Activated T-helper 17 cell treated with anti-CD3 and anti-CD28 coated beads, Interleukin-2, amount 50 U/mL, for 72 hours (primary cell): ENCODE measurements at regions not wholly inside any gene's neighbourhood (a gene's known extent, or its start where the extent isn't known, plus 50 kb on each side); places are given as distances from the start of the nearest gene placed in this dataset.
"Not testable (repeated sequence)": the region's sequence is repeated elsewhere in the genome, so short reads cannot be mapped to it uniquely, and the experiment has no call there.

Source experiments
- ATAC-seq: fragments of 150-1000 bp; cut with Tn5 transposase; replicated peaks from 2 replicates; pipeline ENCODE4 v1.10.0; 2021; ENCODE audit warnings: mild to moderate bottlenecking, moderate library complexity
- H3K27ac Mint-ChIP-seq: one replicate; pipeline ENCODE4 v1.8.0; 2022; ENCODE audit warnings: mixed read lengths
- H3K27me3 Mint-ChIP-seq: one replicate; pipeline ENCODE4 v1.8.0; 2022; ENCODE audit warnings: mixed read lengths
- H3K36me3 Mint-ChIP-seq: one replicate; pipeline ENCODE4 v1.8.0; 2022; ENCODE audit warnings: low read depth, mild to moderate bottlenecking, mixed read lengths
- H3K4me1 Mint-ChIP-seq: one replicate; pipeline ENCODE4 v1.8.0; 2022; ENCODE audit warnings: mixed read lengths
- H3K4me3 Mint-ChIP-seq: one replicate; pipeline ENCODE4 v1.8.0; 2022; ENCODE audit warnings: mild to moderate bottlenecking, mixed read lengths
- H3K9me3 Mint-ChIP-seq: one replicate; pipeline ENCODE4 v1.8.0; 2022; ENCODE audit warnings: mixed read lengths

DNA sequence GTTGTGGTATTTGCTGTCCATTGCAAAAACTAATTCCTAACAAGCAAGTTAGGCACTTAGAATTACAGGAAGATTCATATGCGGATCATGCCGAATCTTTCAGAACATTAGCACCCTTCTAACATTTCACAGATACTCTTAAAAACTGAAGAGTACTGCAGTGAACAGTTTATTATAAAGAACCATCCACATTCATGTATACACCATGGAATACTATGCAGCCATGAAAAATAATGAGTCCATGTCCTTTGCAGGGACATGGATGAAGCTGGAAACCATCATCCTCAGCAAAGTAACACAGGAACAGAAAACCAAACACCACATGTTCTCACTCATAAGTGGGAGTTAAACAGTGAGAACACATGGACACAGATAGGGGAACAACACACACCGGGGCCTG, 319.9 kb downstream of the FGFR2 start:
- H3K4me3 Mint-ChIP-seq, ATAC-seq, H3K27ac Mint-ChIP-seq, H3K9me3 Mint-ChIP-seq, H3K4me1 Mint-ChIP-seq, H3K36me3 Mint-ChIP-seq, H3K27me3 Mint-ChIP-seq: not testable (repeated sequence)

DNA sequence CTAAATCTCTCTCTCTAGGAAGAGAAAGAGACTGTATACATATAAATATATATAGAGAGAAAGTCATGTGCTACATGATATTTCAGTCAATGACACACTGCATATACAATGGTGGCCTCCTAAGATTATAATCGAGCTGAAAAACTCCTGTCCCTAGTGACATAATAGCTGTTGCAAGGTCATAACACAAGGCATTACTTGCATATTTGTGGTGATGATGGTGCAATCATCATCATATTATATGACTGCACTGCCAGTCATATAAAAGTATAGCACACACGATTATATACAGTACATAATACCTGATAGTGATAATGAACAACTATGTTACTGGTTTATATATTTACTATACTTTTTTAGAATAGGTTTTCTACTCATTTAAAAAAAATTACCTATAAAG, 316.7 kb downstream of the FGFR2 start:
- H3K9me3 Mint-ChIP-seq: no peaks in the 10 kb centered on the region
- no peak for ATAC-seq

DNA sequence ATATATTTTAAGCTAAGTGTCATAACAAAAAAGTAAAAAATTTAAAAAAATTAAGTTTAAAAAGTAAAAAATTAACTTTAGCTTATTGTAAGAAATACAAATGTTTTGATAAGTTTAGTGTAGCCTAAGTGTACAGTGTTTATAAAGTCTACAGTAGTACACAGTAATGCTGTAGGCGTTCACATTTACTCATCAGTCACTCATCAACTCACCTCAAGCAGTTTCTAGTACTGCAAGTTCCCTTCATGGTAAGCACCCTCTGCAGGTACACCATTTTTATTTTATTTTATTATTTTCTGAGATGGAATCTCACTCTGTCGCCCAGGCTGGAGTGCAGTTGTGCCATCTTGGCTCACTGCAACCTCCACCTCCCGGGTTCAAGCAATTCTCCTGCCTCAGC, 316.0 kb downstream of the FGFR2 start:
- H3K27ac Mint-ChIP-seq: no peak overlapping the region
- no peak overlapping the region for H3K4me3 Mint-ChIP-seq
- no peak for ATAC-seq
- H3K9me3 Mint-ChIP-seq: no peaks in the 10 kb centered on the region
- no peaks in the 10 kb centered on the region for H3K4me1 Mint-ChIP-seq
- H3K36me3 Mint-ChIP-seq: no peaks in the 10 kb centered on the region
- no peaks in the 10 kb centered on the region for H3K27me3 Mint-ChIP-seq

More for the DNA sequence above, 316.7 kb downstream of the FGFR2 start:
- no peaks in the 10 kb centered on the region for H3K4me1 Mint-ChIP-seq
- H3K36me3 Mint-ChIP-seq: no peaks in the 10 kb centered on the region
- no peaks in the 10 kb centered on the region for H3K27me3 Mint-ChIP-seq
- H3K27ac Mint-ChIP-seq: no peak overlapping the region
- H3K4me3 Mint-ChIP-seq: no peak overlapping the region

DNA sequence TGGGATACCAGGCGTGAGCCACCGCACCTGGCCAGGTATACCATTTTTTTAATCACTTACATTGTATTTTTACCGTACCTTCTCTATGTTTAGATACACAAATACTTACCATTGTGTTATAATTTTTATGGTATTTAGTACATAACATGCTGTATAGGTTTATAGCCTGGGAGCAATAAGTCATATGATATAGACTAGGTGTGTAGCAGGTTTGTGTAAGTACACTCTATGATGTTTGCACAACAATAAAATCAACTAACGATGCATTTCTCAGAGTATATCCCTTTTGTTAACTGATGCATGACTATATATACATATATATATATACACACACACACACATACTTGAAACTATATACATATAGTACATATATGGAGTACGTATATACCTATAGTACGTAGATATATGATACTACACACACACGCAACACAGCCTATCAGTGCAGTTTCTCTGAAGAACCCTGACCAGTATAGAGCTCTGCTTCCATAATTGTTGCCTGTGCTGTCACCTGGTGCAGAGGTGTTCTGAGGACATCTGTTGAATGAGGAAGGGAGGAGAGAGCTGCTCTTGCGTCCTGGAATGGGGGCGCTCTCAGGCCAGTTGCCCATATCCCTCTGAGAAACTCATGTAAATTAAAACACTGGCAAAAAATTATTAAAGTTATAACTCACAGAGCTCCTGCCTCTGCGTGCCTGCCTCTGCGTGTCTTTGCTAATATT, 315.3 kb downstream of the FGFR2 start:
- Mint-ChIP-seq H3K4me3 (no peak overlapping the region), H3K27ac (no peak overlapping the region), H3K36me3 (no peaks in the 10 kb centered on the region), H3K27me3 (no peaks in the 10 kb centered on the region), H3K4me1 (no peaks in the 10 kb centered on the region), H3K9me3 (no peaks in the 10 kb centered on the region)
- no peak for ATAC-seq

DNA sequence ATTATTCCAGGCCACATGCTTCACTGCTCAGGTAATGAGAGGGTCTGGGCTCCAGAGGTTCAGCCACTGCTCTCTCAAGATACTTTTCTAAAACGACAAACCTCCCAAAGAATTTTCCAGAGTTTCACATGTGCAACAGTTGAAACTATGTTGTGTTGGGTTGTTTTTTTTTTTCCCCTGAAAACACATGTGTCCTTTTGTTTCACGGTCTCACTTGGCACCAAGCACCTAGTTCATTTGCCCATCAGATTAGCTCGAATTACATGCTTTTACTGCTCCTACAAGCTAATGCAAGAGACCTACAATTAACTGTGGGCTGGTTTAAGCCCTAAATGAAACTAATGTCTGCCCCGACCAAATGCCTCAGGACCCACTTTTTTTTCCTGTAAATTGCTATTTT, 313.3 kb downstream of the FGFR2 start:
- no peaks in the 10 kb centered on the region for H3K36me3 Mint-ChIP-seq
- H3K4me1 Mint-ChIP-seq: no peaks in the 10 kb centered on the region
- no peaks in the 10 kb centered on the region for H3K9me3 Mint-ChIP-seq
- H3K27me3 Mint-ChIP-seq: no peaks in the 10 kb centered on the region
- no peak for ATAC-seq
- no peak overlapping the region for H3K4me3 Mint-ChIP-seq
- no peak overlapping the region for H3K27ac Mint-ChIP-seq

DNA sequence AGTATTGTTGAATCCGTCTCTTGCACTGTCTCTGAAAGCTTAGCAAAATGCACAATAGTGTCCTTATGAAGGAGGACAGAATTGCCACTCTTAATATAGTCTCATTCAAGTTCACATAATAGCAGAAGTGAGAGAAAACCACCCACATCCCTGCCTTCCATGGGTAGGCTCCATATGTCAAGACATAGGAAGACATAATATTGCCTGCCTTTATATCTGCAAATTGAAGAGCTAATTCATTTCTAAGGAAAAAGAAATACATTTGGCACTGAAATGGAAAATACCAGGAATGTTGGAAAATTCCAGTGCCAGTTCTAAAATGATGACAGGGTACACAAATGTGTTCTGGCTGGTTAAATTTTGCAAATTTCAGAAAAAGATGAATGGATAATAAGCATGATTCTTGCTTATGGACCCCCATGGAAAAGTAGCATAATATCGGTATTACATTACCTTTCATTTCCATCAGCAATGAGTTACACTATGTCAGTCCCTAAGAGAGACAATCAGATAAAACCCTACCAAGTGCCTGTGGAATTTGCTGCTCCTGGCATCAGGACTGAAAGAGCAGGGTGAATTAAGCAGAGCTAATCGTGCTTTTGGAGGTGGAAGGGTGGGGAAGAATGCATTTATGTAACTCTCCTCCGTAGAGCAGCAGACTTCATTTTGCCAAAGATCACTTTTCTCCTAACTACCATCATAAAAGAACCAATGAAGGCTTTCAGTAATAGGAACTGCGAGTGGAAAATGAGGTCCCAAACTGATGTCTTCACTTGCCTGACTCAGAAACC, 312.6 kb downstream of the FGFR2 start:
- no peak overlapping the region for H3K27ac Mint-ChIP-seq
- H3K27me3 Mint-ChIP-seq: no peaks in the 10 kb centered on the region
- no peaks in the 10 kb centered on the region for H3K36me3 Mint-ChIP-seq
- H3K4me3 Mint-ChIP-seq: no peak overlapping the region
- no peak for ATAC-seq
- no peaks in the 10 kb centered on the region for H3K9me3 Mint-ChIP-seq
- no peaks in the 10 kb centered on the region for H3K4me1 Mint-ChIP-seq

DNA sequence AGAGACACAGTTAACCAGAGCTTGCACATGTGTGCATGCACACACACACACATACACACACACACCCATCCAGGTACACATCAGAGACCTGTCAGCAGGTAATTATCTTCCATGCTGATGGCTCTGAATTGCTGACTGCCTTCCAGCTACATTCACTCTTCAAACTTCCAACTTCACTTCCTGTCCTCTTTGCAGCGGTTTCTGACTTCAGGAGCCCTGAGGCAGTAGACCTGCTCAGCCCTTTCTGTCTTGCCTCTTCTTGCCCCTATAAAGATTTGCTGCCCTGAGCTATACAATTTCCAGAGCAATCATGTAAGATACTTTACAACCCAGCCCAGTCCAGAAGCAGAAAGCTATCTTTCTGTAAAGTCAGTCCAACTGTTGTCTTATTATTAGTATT, 310.2 kb downstream of the FGFR2 start:
- ATAC-seq: no peak
- Mint-ChIP-seq H3K27ac (no peak overlapping the region), H3K36me3 (no peaks in the 10 kb centered on the region), H3K4me1 (no peaks in the 10 kb centered on the region), H3K27me3 (peaks cover 5% of the 10 kb centered on the region), H3K4me3 (no peak overlapping the region), H3K9me3 (no peaks in the 10 kb centered on the region)

DNA sequence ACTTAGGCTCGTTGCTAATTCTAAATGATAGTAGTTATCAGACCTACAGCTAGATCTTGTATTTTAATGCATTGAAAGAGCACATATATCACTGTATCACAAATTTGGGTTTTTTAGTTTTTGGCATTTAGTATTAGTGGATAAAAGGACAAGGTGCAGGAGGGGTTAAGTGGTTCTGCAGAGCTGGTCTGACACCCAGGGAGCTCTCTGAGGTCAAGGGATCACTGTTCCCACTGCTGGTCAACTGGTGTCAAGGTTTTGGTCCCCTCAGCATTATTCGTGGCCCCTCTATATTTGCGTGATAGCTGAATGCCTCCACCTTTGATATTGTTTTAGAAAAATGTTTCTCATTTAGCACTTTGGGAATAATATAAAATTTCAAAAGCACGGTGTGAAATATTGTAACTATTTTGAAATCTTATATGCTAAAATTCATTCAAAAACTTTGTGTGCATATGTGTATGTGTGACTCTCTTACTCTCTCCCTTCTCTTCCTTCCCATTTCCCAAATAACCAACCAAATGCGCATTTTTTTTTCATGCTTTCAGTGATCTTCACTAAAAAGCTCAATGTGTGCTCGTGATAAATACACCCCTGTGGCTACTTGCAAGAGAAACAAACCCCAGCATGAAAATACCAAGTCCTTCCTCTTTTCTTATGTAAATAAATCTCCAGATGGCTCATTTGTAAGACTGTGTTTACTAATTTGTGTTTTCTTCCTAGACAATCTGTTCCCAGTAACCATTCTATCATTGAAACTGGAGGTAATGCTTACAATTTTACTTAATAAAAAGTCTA, 309.2 kb downstream of the FGFR2 start:
- Mint-ChIP-seq H3K4me3 (no peak overlapping the region), H3K9me3 (no peaks in the 10 kb centered on the region), H3K36me3 (no peaks in the 10 kb centered on the region), H3K4me1 (no peaks in the 10 kb centered on the region), H3K27me3 (peaks cover 7% of the 10 kb centered on the region), H3K27ac (no peak overlapping the region)
- ATAC-seq: no peak

DNA sequence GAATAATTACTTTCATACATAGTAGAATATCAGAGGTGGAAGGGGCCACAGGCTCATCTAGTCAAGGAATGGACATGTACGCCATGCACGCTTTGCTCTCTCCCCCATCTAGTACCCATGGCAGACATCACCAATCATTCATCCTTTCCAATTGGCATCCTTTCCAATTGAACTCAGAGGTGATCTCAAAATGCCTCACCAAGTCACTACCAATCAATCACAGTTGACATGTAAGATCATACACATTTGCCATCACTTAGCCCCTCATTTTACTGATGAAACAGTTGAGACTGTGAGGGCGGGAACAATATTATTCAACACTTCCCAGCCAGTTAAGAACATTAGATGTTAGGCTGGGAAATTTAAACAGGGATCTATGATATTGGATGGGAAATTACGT, 308.4 kb downstream of the FGFR2 start:
- no peak overlapping the region for H3K27ac Mint-ChIP-seq
- no peaks in the 10 kb centered on the region for H3K4me1 Mint-ChIP-seq
- H3K4me3 Mint-ChIP-seq: no peak overlapping the region
- H3K9me3 Mint-ChIP-seq: no peaks in the 10 kb centered on the region
- no peak for ATAC-seq
- H3K36me3 Mint-ChIP-seq: no peaks in the 10 kb centered on the region
- peaks cover 7% of the 10 kb centered on the region for H3K27me3 Mint-ChIP-seq

DNA sequence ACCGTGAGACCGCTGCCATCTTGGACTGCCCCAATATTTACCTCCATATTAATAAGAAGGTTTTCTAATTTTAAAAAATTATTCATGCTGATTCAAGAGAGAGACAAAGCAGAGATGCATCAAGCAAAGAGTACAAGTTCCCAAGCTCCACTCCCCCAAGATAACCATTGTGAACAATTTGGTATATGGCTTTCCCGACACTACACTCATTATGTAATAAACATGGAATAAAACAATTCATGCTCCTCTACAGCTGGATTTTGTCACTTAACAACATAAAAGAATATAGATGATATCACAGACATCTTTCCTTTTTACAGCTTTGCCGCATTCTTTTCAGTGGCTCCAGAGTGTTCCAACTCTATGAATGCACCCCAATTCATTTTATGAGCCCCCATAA, 307.6 kb downstream of the FGFR2 start:
- H3K27me3 Mint-ChIP-seq: peaks cover 7% of the 10 kb centered on the region
- H3K4me1 Mint-ChIP-seq: no peaks in the 10 kb centered on the region
- no peaks in the 10 kb centered on the region for H3K36me3 Mint-ChIP-seq
- no peak overlapping the region for H3K27ac Mint-ChIP-seq
- no peaks in the 10 kb centered on the region for H3K9me3 Mint-ChIP-seq
- ATAC-seq: no peak
- H3K4me3 Mint-ChIP-seq: no peak overlapping the region

DNA sequence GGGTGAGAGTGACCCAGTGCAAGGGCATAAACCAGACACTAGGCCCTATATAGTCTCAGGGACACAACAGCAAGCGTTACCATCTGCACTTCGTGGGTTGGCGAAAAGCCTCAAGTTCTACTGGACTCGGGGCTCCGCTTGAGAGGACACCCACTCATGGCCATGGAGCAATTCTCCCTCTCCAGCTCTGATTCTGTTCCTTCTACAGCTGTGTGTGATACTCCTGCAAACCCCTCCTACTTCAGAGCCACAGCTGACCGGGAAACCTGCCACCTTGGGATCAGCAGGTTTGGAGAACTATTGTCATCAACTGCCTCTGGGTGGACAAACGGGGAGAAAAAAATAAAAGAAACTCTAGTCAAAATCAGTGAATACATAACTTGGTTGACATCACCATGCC, 306.9 kb downstream of the FGFR2 start:
- ATAC-seq: no peak
- no peak overlapping the region for H3K27ac Mint-ChIP-seq

DNA sequence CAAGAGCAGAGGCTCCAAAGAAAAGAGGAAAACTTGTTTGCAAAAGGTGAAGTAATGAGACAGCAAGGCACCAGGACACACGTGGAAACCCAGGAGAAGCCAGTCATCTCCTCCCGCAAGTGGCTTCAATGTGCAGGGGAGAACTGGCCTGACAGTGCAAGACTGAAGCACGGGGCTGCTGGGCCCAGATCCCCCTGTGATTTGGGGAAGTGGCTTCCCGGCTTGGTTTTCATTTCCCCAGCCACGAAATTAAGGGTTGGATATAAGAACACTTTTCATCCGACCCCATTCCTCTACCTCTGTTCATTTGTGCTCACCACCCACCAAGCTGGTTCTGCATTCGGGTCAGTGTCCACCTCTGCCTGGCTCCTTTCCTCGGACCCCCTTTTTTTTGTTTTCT, 306.4 kb downstream of the FGFR2 start:
- H3K4me1 Mint-ChIP-seq: no peaks in the 10 kb centered on the region
- no peak overlapping the region for H3K27ac Mint-ChIP-seq
- no peaks in the 10 kb centered on the region for H3K9me3 Mint-ChIP-seq
- peaks cover 7% of the 10 kb centered on the region for H3K27me3 Mint-ChIP-seq
- H3K4me3 Mint-ChIP-seq: no peak overlapping the region
- H3K36me3 Mint-ChIP-seq: no peaks in the 10 kb centered on the region
- no peak for ATAC-seq

More for the DNA sequence above, 306.9 kb downstream of the FGFR2 start:
- Mint-ChIP-seq H3K27me3 (peaks cover 7% of the 10 kb centered on the region), H3K36me3 (no peaks in the 10 kb centered on the region), H3K4me3 (no peak overlapping the region), H3K4me1 (no peaks in the 10 kb centered on the region), H3K9me3 (no peaks in the 10 kb centered on the region)

DNA sequence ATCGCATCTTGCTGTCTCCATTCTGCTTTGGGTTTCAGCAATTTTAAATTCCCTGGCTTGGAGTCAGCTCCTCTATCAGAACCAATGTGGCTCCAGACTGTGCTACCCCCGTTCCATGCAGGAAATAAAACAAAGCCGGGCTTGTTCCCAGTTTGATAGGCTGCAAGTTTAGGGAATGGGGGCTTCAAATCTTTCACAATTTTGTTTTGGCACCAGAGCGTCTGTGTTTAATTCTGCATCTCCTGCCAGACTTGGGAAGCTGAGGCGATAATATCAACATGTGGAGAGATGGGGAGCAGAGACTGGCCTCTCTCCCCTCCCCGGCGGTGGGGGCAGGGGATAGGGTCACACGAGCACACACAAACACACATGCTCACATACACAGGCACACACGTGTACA, 305.9 kb downstream of the FGFR2 start:
- Mint-ChIP-seq H3K4me3 (no peak overlapping the region), H3K9me3 (no peaks in the 10 kb centered on the region), H3K27ac (no peak overlapping the region), H3K36me3 (no peaks in the 10 kb centered on the region), H3K27me3 (peaks cover 7% of the 10 kb centered on the region), H3K4me1 (no peaks in the 10 kb centered on the region)
- no peak for ATAC-seq

DNA sequence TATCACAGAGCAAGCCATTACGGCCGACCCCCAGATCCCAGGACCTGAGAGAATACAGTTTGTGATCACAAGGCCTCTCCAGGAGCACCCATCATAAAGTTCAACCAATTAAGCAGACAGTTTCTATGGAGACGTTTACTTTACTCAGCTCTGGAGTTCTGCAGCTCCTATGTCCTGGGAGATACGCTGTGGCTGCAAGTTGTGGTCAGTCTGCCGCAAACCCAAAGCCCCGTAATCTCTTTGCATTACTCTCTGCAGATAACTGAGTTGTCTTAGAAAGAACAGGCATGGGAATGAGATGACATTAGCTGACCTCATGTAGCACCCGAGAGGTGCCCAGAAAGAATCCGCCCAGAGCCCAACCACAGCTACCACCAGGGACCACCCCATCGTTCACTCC, 305.1 kb downstream of the FGFR2 start:
- H3K36me3 Mint-ChIP-seq: no peaks in the 10 kb centered on the region
- peaks cover 1% of the 10 kb centered on the region for H3K9me3 Mint-ChIP-seq
- H3K4me3 Mint-ChIP-seq: no peak overlapping the region
- H3K27me3 Mint-ChIP-seq: peaks cover 9% of the 10 kb centered on the region
- H3K27ac Mint-ChIP-seq: no peak overlapping the region
- no peaks in the 10 kb centered on the region for H3K4me1 Mint-ChIP-seq
- no peak for ATAC-seq

DNA sequence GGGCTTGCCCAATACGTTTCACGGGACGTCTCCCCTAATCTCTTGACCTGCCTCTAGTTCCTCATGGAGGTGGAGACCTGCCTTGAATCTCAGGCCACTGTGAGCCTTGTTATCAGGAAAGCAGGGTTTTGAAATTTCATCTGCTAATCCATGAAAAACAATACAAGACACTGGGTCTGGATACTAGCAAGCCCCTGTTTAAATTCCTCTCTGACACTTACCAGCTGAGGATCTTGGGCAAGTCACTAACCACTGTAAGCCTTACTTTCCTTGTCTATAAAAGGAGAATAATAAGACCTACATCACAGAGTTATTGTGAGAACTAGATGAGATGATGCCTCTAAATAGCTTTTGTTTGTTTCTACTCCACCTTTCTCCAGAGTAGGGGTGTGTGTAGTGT, 303.6 kb downstream of the FGFR2 start:
- Mint-ChIP-seq H3K9me3 (peaks cover 3% of the 10 kb centered on the region), H3K4me1 (no peaks in the 10 kb centered on the region), H3K27me3 (peaks cover 14% of the 10 kb centered on the region), H3K27ac (no peak overlapping the region), H3K36me3 (no peaks in the 10 kb centered on the region), H3K4me3 (no peak overlapping the region)
- no peak for ATAC-seq
